ENCODE measurements at regions not wholly inside any gene's neighbourhood (a gene's known extent, or its start where the extent isn't known, plus 50 kb on each side); places are given as distances from the start of the nearest gene placed in this dataset.

GRCh38 chr10:111756217-111757061 lies 427.1 kb downstream of the GPAM start:
- no peak for DNase-seq

DNA sequence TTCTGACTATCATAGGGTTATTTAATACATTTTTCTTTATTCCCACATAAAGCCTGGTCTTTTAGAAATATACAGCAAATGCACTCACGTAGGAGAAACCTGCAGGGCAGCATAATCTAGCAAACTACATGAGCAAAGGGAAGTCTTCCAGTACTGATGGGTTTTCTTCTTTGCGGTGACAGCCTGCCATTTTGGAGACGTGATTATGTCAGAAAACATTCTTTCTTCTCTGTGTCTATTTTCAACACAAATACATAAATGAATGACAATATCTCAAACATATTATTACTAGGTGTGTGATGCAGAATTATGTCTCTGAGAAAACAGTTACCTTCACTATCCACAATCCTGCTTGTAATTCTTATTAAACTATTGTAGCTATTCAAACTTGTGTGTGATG lies 425.0 kb downstream of the GPAM start:
- no peak for DNase-seq

DNA sequence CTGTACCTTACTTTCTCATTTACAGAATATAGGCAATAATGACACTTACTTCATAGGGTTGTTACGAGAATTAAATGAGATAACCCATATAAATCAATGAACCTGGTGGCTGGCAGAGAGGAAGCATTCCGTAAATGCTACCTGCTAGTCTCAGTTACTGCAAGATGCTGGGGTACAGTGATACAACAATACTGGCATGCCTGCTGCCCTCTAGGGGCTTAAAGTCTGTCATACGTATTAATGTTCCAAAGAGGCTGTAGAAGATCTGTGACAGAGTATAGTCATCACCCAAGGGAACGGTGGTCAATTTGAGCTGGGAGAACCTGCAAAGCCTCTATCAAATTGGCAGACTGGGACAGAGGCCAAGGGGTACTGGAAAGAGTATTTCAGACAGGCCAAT lies 421.5 kb downstream of the GPAM start:
- no peak for DNase-seq

GRCh38 chr10:111765216-111765615 lies 418.3 kb downstream of the GPAM start:
- DNase-seq = no peak

DNA sequence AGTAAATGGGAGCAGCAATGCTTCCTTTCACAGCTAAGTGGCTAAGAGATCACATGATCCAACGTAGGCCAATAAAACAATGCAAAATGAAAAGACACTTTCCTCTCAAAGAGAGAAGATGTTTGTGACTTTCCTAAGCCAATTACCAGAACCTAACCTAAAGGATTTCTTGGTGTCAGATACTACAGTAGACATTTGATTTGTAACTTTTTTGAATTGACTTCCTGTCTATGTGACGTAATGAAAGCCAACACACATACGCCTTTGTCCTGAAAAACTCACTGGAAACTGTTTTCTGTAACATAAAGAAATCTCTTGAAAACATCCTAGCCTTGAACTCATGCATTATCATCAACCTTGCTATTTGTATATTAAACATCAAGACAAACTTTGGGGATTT lies 417.1 kb downstream of the GPAM start:
- DNase-seq = no peak

DNA sequence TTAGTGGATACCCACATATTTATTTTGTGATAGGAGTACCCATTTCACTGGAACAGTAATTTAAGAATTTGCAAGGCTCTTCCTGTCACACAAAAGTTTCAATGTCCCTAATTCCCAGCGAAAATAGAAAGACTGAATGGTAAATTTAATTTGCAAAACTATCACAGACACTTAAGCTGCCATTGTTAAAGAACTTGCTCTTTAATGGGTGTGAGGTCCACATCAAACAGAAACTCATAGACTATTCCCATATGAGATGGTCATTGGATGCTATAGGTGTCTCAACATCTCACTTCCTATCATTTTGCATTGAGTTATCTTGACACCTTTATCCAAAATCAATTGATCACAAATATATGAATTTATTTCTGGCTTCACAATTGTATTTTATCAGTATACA lies 415.9 kb downstream of the GPAM start:
- no peak for DNase-seq

DNA sequence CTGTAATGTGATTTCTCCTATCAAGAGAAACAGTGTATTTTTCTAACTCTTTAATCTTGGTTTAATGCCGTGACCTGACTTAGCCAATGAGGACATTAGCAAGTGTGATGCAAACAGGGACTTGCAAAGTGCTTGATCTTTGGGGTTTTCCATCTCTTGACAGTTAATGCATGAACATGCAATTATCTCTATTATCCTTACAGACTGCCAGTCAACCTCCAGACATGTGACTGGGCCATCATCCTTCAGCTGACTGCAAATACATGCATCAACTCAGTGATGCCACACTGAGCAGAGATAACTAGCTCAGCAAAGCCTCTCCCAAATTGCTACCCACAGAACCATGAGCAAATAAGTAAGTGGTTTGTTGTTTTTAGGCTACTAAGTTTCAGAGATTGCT lies 409.6 kb downstream of the GPAM start:
- DNase-seq = no peak

GRCh38 chr10:111774486-111774885 lies 409.1 kb downstream of the GPAM start:
- DNase-seq = no peak

DNA sequence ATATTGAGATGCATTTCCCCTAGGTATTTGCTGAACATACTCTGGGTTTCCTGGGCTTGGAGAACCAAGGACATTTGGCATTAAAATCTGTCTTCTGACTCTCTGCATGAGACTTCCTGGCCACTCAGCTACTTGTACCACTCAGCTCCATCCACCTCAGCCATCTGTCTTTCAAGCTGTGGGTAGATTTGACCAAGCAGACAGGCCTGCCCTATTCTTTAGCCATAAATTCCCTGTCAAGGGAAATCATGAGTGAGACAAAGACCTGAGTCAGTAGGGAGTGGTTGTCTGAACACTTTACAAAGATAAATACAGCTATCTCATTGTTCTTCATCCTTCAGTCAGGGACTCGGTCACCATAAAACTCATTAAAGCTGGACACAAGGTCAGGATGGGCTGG lies 399.1 kb downstream of the GPAM start:
- no peak for DNase-seq

DNA sequence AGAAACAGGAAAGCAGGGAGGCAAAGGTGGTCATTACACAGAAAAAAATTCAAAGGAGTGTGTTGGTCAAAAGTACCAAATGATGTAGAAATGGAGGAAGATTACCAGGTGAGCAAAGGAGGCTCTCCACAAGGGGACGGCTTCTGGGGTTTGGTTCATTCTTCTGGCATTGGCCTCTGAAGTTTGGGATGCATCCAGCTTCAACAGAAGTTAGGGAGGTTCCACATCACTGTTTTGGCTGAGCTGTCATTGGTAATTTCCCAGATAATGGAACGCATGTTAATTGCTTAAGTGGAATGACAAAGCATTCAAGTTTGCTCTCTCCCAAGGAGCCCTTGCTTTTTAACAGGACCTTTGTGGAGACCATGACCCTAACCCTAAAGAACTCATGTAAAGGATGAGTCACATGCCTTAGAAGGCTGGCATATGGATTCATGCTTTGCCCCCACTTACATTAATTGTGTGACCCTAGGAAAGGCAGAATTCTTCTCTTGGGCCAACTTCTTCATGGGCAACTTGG lies 398.6 kb downstream of the GPAM start:
- DNase-seq = no peak

DNA sequence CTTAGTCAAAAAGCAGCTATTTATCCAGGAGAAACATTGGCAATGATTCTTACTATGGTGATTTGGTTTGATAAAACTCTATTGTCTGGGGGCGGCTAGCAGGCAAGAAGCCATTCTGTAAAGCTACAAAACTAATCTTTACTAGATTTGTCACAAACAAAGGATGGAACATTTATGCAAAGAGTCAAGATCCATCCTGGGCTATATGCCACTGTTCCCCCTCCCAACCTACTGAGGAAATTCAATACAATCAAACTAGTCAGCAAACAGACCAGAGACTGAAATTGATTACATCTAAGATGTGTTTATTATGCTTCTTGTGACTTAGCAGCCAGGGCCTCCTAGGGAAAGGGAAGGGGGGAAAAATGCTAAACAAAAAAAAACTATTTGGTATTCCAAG lies 397.6 kb downstream of the GPAM start:
- no peak for DNase-seq

- no peak for DNase-seq
Observed at GRCh38 chr10:111789821-111790220, 393.7 kb downstream of the GPAM start.

GRCh38 chr10:111801841-111802240 lies 381.7 kb downstream of the GPAM start:
- DNase-seq = no peak

- DNase-seq = no peak
Observed at GRCh38 chr10:111804781-111805180, 378.8 kb downstream of the GPAM start.

DNA sequence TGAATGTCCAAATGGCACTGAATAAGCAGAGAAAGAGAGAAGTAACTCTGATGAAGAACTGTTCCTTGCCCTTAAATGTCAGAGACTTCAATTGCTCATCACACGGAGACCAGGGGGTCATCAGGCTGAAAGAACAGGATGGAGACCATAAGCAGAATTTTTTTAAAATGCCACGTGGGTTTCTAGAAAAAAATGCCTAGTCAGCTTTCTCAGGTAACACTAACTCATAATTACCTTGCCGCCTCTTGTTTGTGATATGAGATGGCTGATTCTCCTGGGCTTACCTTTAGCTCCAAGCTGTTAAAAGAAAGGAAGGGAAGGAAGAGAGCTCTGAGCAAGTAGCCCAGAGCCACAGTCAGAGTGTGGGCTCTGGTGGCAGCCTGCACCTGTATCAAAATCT lies 372.0 kb downstream of the GPAM start:
- DNase-seq = no peak

GRCh38 chr10:111820471-111820870 lies 363.1 kb downstream of the GPAM start:
- no peak for DNase-seq

GRCh38 chr10:111821871-111822270 lies 361.7 kb downstream of the GPAM start:
- DNase-seq = no peak

GRCh38 chr10:111822661-111823060 lies 360.9 kb downstream of the GPAM start:
- no peak for DNase-seq

DNA sequence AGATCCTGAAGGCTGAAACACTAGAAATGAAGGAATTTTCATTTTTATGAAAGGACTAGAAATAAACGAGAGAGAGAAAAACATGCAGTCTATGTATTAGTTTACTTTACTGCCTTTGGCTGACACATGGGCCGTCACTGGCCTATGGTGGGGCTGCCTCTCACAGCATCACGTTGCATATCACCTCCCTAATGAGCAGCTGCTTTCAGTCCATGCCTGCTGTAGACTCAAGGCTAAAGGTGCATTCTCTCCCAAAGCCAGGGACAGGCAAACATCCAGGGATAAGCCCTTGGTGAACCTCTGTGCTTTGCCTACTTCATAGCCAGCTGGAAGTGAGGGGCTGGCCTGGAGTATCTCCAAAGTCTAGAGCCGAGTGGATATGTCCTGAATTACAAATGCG lies 359.4 kb downstream of the GPAM start:
- DNase-seq = no peak

DNA sequence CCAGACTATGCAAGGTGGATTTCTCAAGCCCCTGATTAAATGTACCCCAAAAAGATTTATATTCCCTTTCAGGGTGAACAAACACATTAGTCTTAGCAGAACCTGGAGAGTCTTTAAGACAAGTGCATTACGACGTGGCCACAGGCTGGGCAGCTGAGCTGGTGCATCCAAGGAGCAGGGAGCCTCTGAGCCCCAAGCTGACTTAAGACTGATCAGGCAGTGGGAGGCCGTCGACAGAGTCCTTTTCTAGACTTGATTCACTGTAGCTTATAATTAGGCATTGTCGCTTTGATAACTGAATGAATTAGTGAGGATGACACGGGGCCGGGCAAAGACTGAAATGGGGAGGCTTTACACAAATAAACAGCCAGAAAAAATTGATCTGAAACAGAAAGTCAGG lies 353.2 kb downstream of the GPAM start:
- DNase-seq = no peak

GRCh38 chr10:111831058-111831457 lies 352.5 kb downstream of the GPAM start:
- DNase-seq = no peak

- no peak for DNase-seq
Observed at GRCh38 chr10:111833251-111833650, 350.3 kb downstream of the GPAM start.

DNA sequence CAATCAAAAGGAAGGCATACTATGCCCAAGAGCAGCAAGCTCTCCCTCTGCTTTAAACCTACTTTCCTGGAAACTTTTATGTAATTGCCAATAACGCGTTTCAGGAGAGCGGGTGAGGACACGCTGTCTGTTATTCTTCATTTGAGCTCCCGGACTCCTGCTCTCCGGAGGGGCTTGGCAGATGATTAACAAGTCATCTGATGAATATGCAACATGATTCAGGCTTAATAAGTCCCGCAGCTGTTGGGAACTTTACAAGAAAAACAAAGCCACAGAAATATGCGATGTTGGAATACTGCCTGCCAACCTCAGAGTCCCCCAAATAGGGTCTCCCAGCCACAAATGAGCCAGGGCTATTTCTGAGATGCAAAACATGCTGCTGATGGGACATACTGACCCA lies 348.0 kb downstream of the GPAM start:
- DNase-seq = no peak

- DNase-seq = no peak
Observed at GRCh38 chr10:111836064-111836463, 347.5 kb downstream of the GPAM start.

DNA sequence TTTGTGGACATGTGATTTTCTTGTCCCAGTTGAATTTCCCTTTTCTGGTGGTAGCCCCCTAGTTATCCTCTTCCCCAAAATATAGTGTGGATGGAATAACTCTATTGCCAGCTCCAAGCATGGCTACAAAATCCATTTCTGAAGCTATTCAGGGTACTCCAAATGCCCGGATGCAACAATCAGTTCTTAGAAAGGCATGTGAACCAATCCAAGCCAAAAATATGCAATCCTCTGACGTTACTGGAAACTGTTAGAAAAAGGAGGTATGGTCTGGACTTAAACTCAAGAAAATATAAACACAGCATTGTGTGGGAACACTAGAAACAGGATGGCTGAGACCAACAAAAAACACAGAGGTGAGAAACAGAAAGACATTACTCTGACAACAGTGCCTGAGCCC lies 347.0 kb downstream of the GPAM start:
- no peak for DNase-seq
